ENCODE measurements at regions not wholly inside any gene's neighbourhood (a gene's known extent, or its start where the extent isn't known, plus 50 kb on each side); places are given as distances from the start of the nearest gene placed in this dataset.

DNA sequence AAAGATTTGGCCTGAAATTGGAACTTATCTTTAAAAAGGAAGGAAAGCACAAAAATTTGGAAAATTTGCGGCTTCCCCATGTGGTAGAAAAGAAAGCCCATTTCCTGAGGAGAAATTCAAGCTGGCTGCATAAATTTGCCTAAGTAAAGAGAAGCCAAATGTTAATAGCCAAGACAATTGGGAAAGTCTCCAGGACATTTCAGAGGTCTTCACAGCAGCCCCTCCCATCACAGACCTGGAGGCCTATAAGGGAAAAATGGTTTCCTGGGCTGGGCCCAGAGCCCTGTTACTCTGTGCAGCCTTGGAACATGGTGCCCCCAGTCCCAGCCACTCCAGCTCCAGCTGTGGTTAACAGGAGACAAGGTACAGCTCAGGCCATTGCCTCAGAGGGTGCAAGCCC is 736.5 kb downstream of the HACE1 start:
- DNase-seq (ENCODE audit: low read depth in 2 of 3, low spot score in 2 of 3) = no peak

DNA sequence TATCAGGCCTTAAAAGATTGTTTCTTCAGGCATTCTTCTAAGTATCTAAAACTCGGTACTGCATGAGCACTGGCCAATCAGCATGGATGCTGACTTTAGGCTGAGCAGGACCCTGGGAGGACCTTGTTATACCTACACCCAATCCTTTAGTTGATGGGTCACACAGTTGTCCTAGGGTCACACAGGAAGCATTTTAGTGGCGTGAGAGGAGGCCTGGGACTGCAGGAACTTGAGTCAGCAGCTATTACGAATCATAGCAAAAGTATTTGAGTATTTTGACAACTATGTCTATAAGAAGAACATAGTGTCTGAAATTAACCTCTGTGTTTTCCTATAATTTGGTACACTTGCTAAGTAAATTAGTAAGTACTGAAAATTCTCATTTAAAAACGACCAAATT is 741.4 kb downstream of the HACE1 start:
- DNase-seq (ENCODE audit: low read depth in 2 of 3, low spot score in 2 of 3) = no peak

DNA sequence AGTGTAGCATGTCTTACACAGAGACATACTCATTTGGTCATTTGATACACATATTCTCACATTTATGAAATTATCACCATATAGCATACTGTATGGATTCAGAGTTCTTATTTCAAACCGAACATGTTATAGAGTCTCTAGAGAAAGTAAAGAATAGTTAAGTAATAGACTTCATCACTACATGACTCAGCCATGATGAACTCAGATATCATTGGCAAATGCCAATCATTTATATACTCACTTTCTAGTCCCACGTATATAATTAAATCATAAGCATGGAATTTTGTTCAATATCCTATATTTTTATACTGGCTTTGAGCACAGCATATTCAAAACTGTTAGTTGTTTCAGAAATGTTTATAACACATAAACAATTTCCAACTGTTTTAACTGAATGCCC is 749.9 kb downstream of the HACE1 start:
- no peak for DNase-seq (ENCODE audit: low read depth in 2 of 3, low spot score in 2 of 3)

DNA sequence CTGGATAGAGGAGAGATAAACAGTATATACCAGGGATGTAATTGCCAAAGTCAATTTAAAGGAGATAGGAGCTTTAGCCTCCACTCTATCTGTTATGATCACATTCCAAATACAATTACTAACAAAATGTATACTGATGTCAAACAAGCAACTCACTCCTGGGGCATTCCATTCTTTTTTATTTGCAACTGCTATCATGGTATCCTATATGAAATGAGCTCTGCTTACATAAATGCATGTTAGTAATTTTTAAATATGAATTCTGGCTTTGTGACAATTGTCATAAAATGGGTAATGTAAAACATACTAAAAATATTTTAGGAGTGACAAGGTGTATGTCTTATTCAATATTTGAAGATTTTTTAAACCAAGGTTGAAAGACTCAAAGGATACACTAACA is 751.1 kb downstream of the HACE1 start:
- DNase-seq (ENCODE audit: low read depth in 2 of 3, low spot score in 2 of 3) = no peak

DNA sequence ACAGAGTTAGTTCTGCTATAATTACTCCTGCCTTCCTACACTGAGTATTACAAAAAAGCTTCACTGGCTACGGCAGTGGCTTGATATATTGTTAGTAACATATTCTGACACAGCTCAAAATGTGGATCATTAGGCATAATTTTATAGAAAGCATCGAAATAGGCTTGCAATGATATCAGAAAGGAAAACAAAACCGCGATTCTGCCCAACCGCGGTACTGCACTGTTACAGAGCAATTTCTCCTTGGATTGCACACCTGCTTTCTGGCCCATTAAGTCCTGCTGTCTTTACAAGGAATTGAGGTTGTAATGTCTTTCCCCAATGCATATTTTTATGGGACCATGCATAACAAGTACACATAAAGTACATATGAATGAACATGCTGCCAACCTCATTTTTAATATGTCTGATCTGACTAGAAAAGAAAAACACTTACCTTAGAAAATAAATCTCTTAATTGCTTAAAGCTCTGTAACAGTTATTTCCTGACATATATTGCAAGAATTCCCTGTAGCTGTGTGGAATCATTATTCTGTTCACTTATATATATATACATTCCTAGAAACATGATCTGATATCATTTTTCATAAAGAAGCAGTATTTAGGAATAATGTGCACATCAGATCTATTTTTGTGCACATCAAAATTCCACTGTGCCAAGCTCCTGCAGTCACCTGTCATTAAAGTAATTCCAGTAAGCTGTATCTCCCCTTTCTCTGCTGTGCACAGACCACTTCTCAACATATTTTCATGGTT is 763.9 kb downstream of the HACE1 start:
- DNase-seq (ENCODE audit: low read depth in 2 of 3, low spot score in 2 of 3) = no peak

DNA sequence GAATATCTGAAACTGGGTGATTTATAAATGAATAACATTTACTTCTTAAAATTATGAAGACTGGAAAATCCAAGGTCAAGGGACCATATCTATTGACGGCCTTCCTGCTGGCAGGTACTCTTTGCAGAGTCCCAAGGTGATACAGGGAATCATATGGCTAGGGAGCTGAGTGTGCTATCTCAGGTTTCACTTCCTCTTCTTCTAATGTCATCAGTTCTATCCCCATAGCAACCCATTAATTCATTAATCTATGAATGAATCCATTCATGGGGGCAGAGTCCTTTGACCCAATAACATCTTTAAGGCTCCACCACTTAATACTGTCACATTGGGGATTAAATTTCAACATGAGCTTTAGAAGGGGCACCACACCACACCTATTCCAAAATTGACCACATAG is 772.0 kb downstream of the HACE1 start:
- no peak for DNase-seq (ENCODE audit: low read depth in 2 of 3, low spot score in 2 of 3)

DNA sequence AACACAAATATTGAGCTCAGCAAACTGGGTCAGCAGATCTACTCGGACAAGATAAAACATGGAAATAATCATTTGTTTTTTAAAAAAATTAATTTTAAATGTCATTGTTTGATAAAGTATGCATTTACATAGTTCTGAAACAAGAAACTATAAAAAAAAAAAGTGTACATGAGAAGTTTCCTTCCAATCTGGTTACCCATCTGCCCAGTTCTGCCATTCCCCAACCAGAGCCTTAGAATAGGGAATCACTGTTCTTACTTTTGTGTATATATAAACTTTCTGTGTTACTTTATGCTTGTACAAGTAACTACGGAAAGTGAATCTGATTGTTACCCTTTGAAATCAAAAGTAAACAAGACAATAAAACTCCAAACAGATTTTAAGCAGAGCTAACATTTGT is 791.4 kb downstream of the HACE1 start:
- DNase-seq (ENCODE audit: low read depth in 2 of 3, low spot score in 2 of 3) = no peak

DNA sequence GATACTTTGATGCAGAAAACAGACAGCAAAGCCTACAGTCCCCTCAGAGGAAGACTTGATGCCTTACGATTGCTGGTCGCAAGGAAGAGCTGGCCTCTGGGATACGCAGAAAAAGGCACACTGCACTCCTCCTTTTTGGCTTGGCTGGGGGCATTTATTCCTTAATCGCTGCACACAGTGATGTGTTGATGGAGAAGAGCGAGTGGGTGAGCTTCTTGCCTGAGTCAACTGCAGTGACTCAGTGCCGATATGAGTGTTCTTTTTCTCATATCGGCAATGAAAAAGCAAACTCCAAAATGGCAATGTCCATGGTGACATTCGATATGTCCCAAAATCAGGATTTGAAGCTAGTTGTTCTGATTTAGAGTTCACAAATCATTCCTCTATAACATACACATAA is 794.8 kb downstream of the HACE1 start:
- no peak for DNase-seq (ENCODE audit: low read depth in 2 of 3, low spot score in 2 of 3)

DNA sequence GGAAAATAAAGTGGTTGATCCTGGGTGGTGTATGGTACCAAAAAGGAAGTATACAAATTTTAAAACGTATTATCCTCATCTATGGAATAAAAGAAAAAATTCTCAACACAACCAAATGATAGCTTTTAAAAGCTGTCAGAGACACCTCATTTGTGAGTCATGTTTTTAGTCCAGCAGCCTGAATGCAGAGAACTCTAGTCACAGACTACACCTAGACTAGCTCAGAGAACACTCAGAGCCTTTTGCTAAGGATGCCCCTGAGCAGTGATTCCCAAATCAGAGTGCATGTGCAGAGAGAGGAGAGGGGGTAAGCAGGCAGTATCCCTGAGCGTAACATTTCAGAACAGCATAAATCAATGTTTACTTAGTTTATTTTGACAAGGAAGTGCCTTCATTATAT is 809.3 kb downstream of the HACE1 start:
- DNase-seq (ENCODE audit: low read depth in 2 of 3, low spot score in 2 of 3) = no peak

DNA sequence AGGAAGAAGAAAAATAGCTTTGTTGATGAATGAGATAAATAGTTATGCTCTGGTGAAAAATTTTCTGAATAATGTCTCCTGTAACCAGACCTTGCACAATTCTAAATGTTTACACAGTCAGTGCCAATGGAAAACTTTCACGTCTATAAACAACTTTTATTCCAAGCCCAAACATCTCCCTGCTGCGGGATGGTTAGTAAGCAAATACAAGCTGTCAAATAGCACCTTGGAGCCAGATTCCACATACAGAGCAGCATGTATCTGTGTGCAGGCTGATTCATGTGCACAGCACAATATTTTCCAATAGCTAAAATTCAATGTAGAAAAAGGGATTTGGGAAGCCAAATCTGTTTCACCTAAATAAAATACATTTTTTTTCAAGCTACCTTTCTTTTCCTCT is 813.3 kb downstream of the HACE1 start:
- no peak for DNase-seq (ENCODE audit: low read depth in 2 of 3, low spot score in 2 of 3)

DNA sequence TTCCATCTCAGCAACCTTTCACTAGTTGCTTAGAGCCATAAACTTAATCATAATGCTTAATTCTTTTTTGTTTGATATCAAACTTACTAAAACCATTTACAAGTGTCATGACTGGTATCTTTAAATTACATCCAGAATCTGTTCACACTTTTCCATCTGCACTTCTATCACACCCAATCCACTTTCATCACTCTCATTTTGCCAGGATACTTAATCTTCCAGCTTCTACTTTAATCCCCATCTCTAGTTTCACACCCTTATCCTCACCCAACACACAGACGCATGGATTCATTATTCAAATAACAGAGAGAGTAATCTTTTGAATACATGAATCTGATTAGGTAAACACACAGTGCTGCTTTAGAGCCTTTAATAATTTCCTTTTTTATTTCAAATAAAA is 828.4 kb downstream of the HACE1 start:
- DNase-seq (ENCODE audit: low read depth in 2 of 3, low spot score in 2 of 3) = no peak

DNA sequence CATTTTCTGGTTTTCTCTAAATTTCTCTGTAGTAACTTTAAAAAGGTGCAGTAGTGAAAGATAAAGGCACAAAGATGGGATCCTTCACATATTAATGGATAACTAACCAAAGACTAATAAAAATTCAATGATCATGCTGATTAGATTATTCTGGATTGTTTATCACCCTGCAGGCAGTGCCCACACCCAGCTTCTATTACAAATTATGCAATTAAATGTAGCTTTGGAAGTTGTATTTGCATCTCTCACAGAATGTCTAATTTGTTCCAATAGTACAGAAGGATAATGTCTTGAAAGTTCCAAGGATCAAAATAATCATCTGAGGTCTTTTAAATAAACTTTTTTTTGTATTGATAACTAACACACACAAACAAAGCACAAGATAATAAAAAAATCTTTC is 837.6 kb downstream of the HACE1 start:
- no peak for DNase-seq (ENCODE audit: low read depth in 2 of 3, low spot score in 2 of 3)

DNA sequence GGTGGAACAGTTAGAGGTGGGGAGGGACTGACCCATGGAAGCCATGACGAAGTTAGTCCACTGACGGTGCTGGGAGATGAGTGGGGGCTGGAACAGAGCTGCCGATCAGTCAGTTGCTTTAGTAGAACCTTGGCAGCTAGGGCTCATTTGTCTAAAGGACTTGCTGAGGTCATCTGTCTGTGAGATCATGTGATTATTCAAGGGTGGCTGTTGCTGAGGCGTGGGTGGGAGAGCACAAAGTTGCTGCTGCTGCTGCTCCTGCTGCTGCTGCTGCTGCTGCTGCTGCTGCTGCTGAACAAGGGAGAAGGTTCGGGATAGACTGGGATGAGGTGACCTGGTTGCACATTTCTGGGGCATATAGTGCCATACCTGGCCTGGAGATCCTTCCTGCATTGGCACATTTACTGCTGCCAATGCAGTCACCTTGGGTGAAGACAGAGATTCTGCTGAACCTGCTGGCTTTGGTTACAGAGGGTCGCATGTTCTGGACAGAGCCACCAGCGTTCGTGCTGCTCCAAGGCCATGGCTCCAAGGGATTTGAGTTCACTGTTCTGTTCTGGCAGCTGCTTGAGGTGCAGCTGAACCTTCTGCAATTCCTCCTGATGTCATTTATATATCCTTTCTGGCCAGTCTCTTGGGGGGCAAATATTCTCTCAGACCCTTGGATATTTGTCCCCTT is 840.5 kb downstream of the HACE1 start:
- no peak for DNase-seq (ENCODE audit: low read depth in 2 of 3, low spot score in 2 of 3)

DNA sequence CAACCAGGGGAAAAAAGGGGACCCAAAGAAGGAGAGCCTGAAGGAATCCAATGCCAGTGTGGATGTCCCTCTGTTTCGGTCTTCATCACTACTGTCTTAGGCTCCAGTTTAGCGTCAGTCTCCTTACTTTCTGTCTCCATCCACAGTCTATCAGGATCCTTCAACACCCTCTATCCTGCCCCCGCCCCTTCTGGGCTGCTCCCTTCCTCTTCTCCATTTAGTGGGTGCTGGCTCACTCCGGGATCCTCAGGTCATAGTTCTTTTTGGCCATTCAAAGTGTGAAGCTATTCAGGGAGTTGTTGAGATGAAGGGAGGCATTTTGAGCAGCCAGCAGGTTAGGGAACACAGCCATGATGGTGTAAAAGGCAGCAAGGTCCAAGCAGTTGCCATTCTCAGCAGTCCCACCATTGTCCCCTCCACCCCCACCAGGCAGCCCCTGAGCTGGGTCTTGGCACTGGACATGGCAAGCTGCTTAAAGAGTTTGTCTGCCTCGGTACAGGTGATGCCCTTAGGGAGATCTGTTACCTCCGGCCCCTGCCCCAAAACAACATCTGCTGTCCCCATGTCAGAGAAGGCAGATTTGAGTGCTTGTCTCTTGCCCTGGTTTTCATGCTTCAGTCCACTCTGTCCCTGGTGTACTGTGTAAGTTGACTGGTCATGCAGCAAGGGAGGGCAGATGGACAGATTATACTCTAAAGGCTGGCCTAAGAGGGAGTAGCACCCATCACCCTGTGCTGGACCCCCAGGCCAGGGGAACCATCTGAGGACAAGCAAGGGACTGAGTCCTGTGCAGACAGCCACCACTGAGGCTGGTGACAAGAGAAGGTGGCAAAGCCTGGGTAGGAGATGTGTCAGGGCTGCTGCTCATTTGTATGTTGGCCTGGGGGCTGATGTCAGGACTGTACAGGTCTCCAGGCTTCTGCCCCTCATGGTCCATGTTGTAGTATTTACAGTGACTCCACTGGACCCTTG is 842.0 kb downstream of the HACE1 start:
- DNase-seq (ENCODE audit: low read depth in 2 of 3, low spot score in 2 of 3) = no peak

DNA sequence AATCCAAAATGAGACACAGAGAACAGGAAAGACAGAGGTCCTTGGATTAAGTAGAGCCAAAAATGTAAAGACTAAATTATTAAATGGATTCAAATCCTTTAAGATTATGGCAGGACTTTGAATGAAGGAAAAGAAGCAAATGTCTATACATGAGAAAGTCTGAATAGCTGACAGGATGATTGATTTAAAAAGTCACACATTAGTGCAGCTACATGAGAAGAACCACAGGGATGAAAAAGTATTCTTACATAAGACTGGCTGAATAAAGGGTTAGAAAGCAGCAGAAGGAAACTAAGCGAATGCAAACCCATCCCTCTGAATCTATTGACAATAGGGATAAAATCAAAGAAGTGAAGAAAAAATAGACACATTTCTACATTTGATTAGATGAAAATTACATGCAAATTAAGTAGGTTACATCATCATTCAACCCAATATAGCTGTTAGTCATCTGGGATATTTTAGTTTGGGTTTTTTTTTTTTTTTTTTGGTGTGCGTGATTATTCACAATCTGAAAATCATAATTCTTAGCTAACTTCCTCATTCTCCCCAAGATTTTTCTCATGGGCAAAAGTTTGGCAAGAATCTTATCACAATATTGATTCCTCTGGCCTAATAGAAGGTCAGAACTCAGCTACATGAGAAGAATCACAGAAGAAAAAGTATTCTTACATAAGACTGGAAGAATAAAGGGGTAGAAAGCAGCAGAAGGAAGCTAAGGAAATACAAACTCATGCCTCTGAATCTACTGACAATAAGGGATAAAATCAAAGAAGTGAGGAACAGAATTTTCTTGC is 845.4 kb downstream of the HACE1 start:
- DNase-seq (ENCODE audit: low read depth in 2 of 3, low spot score in 2 of 3) = no peak

DNA sequence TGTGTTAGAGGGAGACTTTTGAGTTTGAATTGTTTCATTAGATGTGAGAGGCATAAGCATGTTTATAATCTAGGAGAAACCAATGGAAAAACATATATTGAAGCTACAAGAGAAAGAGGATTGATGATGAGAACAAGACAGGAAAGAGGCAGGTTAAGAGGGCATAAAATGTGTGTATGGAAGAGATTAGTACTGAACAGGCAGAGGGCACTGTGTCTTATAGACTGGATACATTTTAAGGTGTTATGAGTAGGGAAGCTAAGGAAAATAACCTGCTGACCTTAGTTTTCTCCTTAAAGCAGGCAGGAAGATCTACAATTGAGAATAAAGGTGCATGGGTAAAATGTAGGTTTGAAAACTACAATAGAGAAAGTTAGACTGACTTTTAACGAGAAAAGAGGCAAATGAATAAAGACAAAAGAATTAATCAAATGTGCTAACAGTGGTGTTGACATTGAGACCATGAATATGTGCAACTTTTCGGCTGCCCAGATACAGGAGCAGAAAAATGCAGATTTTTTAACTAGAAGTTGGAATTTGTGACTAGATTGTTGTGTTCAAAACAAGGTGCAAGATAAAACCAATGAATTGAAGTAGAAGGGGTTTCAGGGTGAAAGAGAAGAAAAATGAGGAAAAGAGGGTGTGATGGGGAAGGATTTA is 846.3 kb downstream of the HACE1 start:
- DNase-seq (ENCODE audit: low read depth in 2 of 3, low spot score in 2 of 3) = no peak

DNA sequence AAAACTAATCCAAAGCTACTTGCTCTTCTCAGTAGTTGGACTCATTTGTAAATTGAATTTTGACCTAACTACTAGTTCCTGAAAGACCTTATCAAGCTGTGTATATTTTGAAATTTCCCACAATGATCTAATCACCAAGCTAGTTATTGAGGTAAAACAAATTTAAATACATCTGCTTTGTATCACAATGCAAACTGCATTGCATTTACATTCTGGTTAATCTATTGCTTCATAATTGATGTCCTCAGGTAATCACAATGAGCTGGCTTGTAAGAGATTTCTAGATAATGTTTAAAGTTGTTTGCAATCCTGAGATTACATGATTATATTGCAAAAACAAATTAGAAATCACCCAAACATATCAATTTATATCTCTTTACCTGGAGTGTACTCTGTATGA is 848.8 kb downstream of the HACE1 start:
- DNase-seq (ENCODE audit: low read depth in 2 of 3, low spot score in 2 of 3) = no peak

DNA sequence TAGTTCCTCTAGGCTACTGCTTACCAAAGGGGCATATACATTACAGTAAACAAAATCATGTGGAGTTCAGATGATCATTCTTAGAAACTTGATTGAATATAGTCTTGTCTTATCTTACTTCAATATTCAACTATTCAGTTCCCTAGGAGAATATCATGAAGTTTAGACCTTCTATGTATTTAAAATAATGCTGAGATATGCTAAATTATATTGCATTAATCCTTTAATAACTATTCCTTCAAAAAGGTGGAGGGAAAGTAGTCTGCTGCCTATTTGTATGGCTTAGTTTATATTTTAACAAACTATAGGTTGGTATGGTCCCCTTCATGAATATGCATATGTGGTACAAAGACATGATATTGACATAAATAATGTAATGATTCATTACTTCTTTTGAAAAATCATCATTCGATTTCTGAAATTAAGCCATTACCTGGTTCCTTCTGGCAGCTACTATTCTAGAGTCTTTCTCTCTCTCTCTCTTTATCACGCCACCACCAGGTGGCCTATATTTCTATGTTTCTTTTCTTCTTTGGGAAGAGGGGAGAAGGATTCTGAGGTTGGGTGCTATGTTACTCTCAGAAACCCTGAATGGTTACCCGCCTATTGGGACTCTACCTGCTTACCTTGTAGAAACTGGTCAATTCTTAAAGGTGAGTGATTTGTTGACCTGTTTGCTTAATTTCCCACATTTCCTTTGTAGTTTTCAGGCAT is 855.8 kb downstream of the HACE1 start:
- no peak for DNase-seq (ENCODE audit: low read depth in 2 of 3, low spot score in 2 of 3)

DNA sequence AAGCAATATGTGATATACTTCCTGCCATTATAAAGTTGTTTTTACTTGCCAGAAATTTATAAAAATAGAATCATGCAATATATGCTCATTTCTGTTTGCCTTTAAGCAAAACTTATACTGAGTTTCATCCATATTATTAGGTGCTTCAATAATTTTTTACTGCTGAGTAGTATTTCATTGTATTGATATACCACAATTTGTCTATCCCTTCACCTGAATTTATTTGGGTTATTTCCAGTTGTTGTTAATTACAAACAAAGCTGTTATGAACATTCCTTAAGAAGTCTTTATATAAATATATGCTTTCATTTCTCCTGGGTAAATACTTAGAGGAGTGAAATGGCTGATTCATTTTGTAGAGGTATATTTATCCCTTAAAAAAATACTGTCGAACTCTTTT is 864.1 kb downstream of the HACE1 start:
- no peak for DNase-seq (ENCODE audit: low read depth in 2 of 3, low spot score in 2 of 3)

DNA sequence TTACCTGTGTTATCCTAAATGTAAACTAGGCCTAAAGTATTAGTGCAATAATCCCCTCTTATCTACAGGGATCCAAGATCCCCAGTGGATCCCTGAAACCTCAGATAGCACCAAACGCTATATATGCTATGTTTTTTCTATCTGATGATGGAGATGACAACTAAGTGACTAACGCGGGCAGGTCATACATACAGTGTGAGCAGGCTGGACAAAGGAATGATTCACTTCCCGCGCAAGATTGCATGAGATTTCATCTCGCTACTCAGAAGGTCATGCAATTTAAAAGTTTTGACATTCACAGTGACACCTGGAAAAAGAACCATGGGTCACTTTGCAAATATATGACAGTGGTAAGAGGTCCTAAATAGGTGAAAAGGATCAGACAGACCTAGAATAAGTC is 875.9 kb downstream of the HACE1 start:
- DNase-seq (ENCODE audit: low read depth in 2 of 3, low spot score in 2 of 3) = no peak

Measured in activated CD8-positive, alpha-beta memory T cell treated with anti-CD3 and anti-CD28 coated beads for 48 hours (primary cell).